ENCODE measurements at regions not wholly inside any gene's neighbourhood (a gene's known extent, or its start where the extent isn't known, plus 50 kb on each side); places are given as distances from the start of the nearest gene placed in this dataset.
A peak's percentile ranks its signal among the peaks of the same experiment; 100 is the strongest.

GRCh38 chr12:43210485-43211192 lies 341.4 kb downstream of the ADAMTS20 start:
- H3K36me3 ChIP-seq, result no peaks in the 10 kb centered on the region
- TF ChIP-seq CTCF (IDR thresholded peaks at IDR 0.05), result no peak
- H3K4me3 ChIP-seq, result no peak overlapping the region
- no peaks in the 10 kb centered on the region for H3K9me3 ChIP-seq
- DNase-seq, result no peak
- ATAC-seq, result peak in 2 of 4 donors; percentile 37 to 57
- H3K27ac ChIP-seq, result no peak overlapping the region
- no peaks in the 10 kb centered on the region for H3K4me1 ChIP-seq
- no peaks in the 10 kb centered on the region for H3K27me3 ChIP-seq
- FAIRE-seq, result no peak
- WGBS, 2 donors, result 71 to 72% methylated on average over 6 of the region's 6 CpGs
- intact Hi-C loops (cut with DNase I), result no loop called here

- no peak for DNase-seq
These were observed 343.4 kb downstream of the ADAMTS20 start for GRCh38 chr12:43208627-43209026.

GRCh38 chr12:43208221-43208620 lies 343.8 kb downstream of the ADAMTS20 start:
- H3K4me1 ChIP-seq, result no peaks in the 10 kb centered on the region
- no peak for ATAC-seq
- DNase-seq, result no peak
- WGBS, 2 donors, result 79 to 81% methylated on average over 5 of the region's 5 CpGs
- no peak overlapping the region for H3K27ac ChIP-seq
- no peak for TF ChIP-seq CTCF (IDR thresholded peaks at IDR 0.05)
- FAIRE-seq, result no peak
- H3K27me3 ChIP-seq, result no peaks in the 10 kb centered on the region
- no peaks in the 10 kb centered on the region for H3K36me3 ChIP-seq
- intact Hi-C loops (cut with DNase I), result no loop called here
- no peaks in the 10 kb centered on the region for H3K9me3 ChIP-seq
- H3K4me3 ChIP-seq, result no peak overlapping the region

More at GRCh38 chr12:43208627-43209026, 343.4 kb downstream of the ADAMTS20 start:
- intact Hi-C loops (cut with DNase I), result no loop called here
- Histone ChIP-seq H3K9me3 (no peaks in the 10 kb centered on the region), H3K27ac (no peak overlapping the region), H3K36me3 (no peaks in the 10 kb centered on the region), H3K4me3 (no peak overlapping the region), H3K4me1 (no peaks in the 10 kb centered on the region), H3K27me3 (no peaks in the 10 kb centered on the region)
- TF ChIP-seq CTCF (IDR thresholded peaks at IDR 0.05), result no peak
- no peak for FAIRE-seq
- 63 to 76% methylated on average over 3 of the region's 3 CpGs for whole genome bisulfite sequencing, 2 donors
- no peak for ATAC-seq

GRCh38 chr12:43206396-43206795 lies 345.6 kb downstream of the ADAMTS20 start:
- no peak for FAIRE-seq

More at GRCh38 chr12:43206396-43206795, 345.6 kb downstream of the ADAMTS20 start:
- DNase-seq (no peak), ATAC-seq (no peak)
- no peak for TF ChIP-seq CTCF (IDR thresholded peaks at IDR 0.05)
- Histone ChIP-seq H3K27ac (no peak overlapping the region), H3K9me3 (no peaks in the 10 kb centered on the region), H3K4me3 (no peak overlapping the region), H3K36me3 (no peaks in the 10 kb centered on the region), H3K27me3 (no peaks in the 10 kb centered on the region), H3K4me1 (no peaks in the 10 kb centered on the region)
- intact Hi-C loops (cut with DNase I), result no loop called here
